HCT116 (cell line): ENCODE measurements at regions not wholly inside any gene's neighbourhood (a gene's known extent, or its start where the extent isn't known, plus 50 kb on each side); places are given as distances from the start of the nearest gene placed in this dataset.
"Not testable (repeated sequence)": the region's sequence is repeated elsewhere in the genome, so short reads cannot be mapped to it uniquely, and the experiment has no call there.

ENCODE experiments used
- JUND ChIP-seq: IDR thresholded peaks from 2 replicates; pipeline ENCODE4 v1.6.1; 2012
- POLR2AphosphoS5 ChIP-seq: IDR thresholded peaks from 2 replicates; pipeline ENCODE4 v1.6.1; 2011; ENCODE audit warnings: mild to moderate bottlenecking, low read depth, low read length, moderate library complexity
- RAD21 ChIP-seq: IDR thresholded peaks from 2 replicates; pipeline ENCODE4 v1.6.1; 2012; ENCODE audit warnings: low read depth, mild to moderate bottlenecking
- TCF7L2 ChIP-seq: IDR thresholded peaks from 2 replicates; pipeline ENCODE4 v1.7.0; 2011; ENCODE audit warnings: borderline replicate concordance, inconsistent platforms; ENCODE audit not compliant: insufficient read depth, insufficient read length; ENCODE audit errors: extremely low read depth
- TF ChIP-seq, protein P1 (sequence below), 3 experiments: fragments of 200-600 bp in 1 of 3; sonication (generic) in 1 of 3; IDR thresholded peaks in 2 of 3; conservative IDR thresholded peaks in 1 of 3; 2 replicates each; pipeline ENCODE4 v1.5.1; 2012 to 2017; ENCODE audit warnings: low read depth in 2 of 3, low read length in 2 of 3, antibody characterized with exemption in 1 of 3, borderline replicate concordance in 1 of 3, control low read depth in 1 of 3, mild to moderate bottlenecking in 1 of 3, mixed read lengths in 1 of 3, mixed run types in 1 of 3, moderate library complexity in 1 of 3; ENCODE audit not compliant: insufficient read depth in 1 of 3

DNA sequence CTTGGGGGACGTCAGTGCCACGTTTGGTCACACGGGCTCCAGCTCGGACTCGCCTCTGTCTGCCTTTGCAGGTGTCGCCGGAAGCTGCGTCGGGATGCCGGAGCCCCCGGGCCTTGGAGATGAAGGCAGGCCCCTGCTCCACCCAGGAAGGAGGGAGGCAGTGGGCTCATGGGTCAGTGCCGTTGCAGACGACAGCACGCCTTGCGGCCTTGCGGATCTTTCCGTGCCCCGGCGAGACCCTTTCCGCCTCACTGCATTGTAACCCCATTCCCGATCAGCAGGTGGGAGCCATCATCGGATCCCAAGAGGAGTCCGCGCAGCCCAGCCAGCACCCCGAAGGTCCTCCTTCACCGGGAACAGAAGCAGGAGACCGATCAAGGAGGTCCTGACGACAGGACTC, 1422.2 kb upstream of the PCDH10 start:
- TF ChIP-seq, protein P1, sequence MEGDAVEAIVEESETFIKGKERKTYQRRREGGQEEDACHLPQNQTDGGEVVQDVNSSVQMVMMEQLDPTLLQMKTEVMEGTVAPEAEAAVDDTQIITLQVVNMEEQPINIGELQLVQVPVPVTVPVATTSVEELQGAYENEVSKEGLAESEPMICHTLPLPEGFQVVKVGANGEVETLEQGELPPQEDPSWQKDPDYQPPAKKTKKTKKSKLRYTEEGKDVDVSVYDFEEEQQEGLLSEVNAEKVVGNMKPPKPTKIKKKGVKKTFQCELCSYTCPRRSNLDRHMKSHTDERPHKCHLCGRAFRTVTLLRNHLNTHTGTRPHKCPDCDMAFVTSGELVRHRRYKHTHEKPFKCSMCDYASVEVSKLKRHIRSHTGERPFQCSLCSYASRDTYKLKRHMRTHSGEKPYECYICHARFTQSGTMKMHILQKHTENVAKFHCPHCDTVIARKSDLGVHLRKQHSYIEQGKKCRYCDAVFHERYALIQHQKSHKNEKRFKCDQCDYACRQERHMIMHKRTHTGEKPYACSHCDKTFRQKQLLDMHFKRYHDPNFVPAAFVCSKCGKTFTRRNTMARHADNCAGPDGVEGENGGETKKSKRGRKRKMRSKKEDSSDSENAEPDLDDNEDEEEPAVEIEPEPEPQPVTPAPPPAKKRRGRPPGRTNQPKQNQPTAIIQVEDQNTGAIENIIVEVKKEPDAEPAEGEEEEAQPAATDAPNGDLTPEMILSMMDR (IDR thresholded peaks at IDR 0.05 in 2 of 3, conservative IDR thresholded peaks at IDR 0.05 in 1 of 3; ENCODE audit: borderline replicate concordance in 1 of 3, insufficient read depth in 1 of 3, low read depth in 2 of 3, low read length in 2 of 3) = not testable (repeated sequence)
- not testable (repeated sequence) for TF ChIP-seq TCF7L2, POLR2AphosphoS5, JUND, RAD21
